PC-3 (cell line): ENCODE measurements at regions not wholly inside any gene's neighbourhood (a gene's known extent, or its start where the extent isn't known, plus 50 kb on each side); places are given as distances from the start of the nearest gene placed in this dataset.

Experiments used
- EZH2 ChIP-seq: fragments of 300-600 bp; sonication (generic); IDR thresholded peaks from one replicate; pipeline ENCODE4 v1.6.1; 2017; ENCODE audit warnings: antibody characterized with exemption, mild to moderate bottlenecking, low read length; ENCODE audit not compliant: unreplicated experiment
- EZH2phosphoT487 ChIP-seq: fragments of 300-600 bp; sonication (generic); IDR thresholded peaks from 2 replicates; pipeline ENCODE4 v1.6.1; 2018; ENCODE audit warnings: mild to moderate bottlenecking, antibody characterized with exemption, low read length, borderline replicate concordance
- TF ChIP-seq, protein P1 (sequence below): fragments of 300-600 bp; sonication (generic); conservative IDR thresholded peaks from 2 replicates; pipeline ENCODE4 v1.5.1; 2017; ENCODE audit warnings: antibody characterized with exemption, low read depth, mild to moderate bottlenecking, low read length

DNA sequence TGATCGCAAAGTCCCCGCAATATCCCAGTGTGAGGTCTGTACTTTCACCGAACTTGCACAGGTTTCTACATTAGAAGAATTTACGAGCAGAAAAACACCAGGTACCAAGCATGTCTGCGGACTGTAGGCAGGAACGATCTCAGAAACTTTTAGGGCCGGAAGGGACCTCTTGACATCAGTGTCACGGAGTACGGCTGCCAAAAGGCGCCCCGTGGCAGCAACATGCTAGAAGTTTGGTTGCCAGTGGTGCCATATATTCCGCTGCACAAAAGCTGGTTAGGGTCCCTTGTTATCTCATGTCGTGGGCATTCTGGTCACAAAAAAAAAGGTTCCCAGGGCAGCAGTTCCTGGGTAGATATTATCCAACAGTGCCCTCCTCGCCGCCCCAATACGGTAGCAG, 61.0 kb upstream of the DCAF8L1 start:
- TF ChIP-seq, protein P1, sequence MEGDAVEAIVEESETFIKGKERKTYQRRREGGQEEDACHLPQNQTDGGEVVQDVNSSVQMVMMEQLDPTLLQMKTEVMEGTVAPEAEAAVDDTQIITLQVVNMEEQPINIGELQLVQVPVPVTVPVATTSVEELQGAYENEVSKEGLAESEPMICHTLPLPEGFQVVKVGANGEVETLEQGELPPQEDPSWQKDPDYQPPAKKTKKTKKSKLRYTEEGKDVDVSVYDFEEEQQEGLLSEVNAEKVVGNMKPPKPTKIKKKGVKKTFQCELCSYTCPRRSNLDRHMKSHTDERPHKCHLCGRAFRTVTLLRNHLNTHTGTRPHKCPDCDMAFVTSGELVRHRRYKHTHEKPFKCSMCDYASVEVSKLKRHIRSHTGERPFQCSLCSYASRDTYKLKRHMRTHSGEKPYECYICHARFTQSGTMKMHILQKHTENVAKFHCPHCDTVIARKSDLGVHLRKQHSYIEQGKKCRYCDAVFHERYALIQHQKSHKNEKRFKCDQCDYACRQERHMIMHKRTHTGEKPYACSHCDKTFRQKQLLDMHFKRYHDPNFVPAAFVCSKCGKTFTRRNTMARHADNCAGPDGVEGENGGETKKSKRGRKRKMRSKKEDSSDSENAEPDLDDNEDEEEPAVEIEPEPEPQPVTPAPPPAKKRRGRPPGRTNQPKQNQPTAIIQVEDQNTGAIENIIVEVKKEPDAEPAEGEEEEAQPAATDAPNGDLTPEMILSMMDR, result no peak
- TF ChIP-seq EZH2, result no peak
- no peak for TF ChIP-seq EZH2phosphoT487
